Muscle layer of duodenum (tissue), 2 donors: ENCODE measurements at regions not wholly inside any gene's neighbourhood (a gene's known extent, or its start where the extent isn't known, plus 50 kb on each side); places are given as distances from the start of the nearest gene placed in this dataset.

Source experiments
- H3K27ac ChIP-seq: one replicate; pipeline ENCODE4 v1.7.0; 2013; ENCODE audit warnings: mild to moderate bottlenecking, low read length
- H3K27me3 ChIP-seq: one replicate; pipeline ENCODE4 v1.7.0; 2013; ENCODE audit warnings: low read depth, mild to moderate bottlenecking, control low read depth, low read length
- H3K36me3 ChIP-seq, 2 donors: one replicate each; pipeline ENCODE4 v1.7.0; 2013; ENCODE audit warnings: low read length in 2 of 2, control low read depth in 1 of 2, mild to moderate bottlenecking in 1 of 2; ENCODE audit not compliant: insufficient read depth in 2 of 2, control insufficient read depth in 1 of 2
- H3K4me1 ChIP-seq, 2 donors: one replicate each; pipeline ENCODE4 v1.7.0; 2013; ENCODE audit warnings: low read length in 2 of 2, mild to moderate bottlenecking in 2 of 2, control low read depth in 1 of 2, moderate library complexity in 1 of 2; ENCODE audit not compliant: insufficient read depth in 2 of 2, control insufficient read depth in 1 of 2
- H3K4me3 ChIP-seq, 2 donors: one replicate each; pipeline ENCODE4 v1.7.0; 2013; ENCODE audit warnings: low read length in 2 of 2, low read depth in 1 of 2, mild to moderate bottlenecking in 1 of 2
- H3K9me3 ChIP-seq, 2 donors: one replicate each; pipeline ENCODE4 v1.7.0; 2013; ENCODE audit warnings: low read length in 2 of 2, control low read depth in 1 of 2, mild to moderate bottlenecking in 1 of 2; ENCODE audit not compliant: control insufficient read depth in 1 of 2
- donor health status: healthy.

DNA sequence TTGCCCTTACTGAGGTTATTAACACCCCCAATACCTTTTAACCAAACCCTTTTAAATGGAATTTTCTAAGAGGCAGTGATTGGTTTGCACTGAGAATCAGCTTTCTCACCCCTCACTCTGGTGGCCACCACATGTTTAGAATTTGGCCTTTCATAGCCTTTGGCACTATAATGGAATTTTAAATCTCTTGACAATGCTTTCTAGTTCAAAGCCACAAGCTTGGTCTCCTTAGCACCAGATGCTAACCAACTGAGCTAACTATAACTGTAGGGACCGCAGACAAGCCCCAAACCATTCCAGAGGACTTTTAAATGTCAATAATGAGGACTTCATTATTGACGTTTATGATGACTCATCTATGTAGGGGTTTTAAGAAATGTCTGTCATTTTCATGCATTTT, 238.7 kb upstream of the SNX7 start:
- H3K27ac ChIP-seq = no peak overlapping the region
- no peaks in the 10 kb centered on the region for H3K36me3 ChIP-seq
- H3K27me3 ChIP-seq = no peaks in the 10 kb centered on the region
- H3K9me3 ChIP-seq = no peaks in the 10 kb centered on the region
- no peaks in the 10 kb centered on the region for H3K4me1 ChIP-seq
- H3K4me3 ChIP-seq = no peak overlapping the region

DNA sequence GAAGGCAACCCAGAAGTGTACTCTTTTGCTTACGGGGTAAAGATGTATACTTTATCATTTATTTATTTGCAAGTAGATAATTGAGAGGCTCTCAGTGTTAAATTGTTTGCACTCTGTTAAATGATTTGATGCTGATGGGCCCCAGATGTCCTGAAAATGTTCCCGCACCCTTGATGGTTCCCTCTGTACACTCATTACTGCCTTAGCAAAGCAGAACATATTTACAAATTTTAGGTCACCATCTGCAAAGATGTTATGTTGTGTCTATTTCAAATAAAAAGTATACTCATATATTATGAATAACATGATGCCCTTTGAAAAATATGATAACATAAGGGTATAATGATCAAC, 240.5 kb upstream of the SNX7 start:
- Histone ChIP-seq H3K9me3 (no peaks in the 10 kb centered on the region), H3K4me3 (no peak overlapping the region), H3K27ac (no peak overlapping the region), H3K27me3 (no peaks in the 10 kb centered on the region), H3K4me1 (no peaks in the 10 kb centered on the region), H3K36me3 (no peaks in the 10 kb centered on the region)

DNA sequence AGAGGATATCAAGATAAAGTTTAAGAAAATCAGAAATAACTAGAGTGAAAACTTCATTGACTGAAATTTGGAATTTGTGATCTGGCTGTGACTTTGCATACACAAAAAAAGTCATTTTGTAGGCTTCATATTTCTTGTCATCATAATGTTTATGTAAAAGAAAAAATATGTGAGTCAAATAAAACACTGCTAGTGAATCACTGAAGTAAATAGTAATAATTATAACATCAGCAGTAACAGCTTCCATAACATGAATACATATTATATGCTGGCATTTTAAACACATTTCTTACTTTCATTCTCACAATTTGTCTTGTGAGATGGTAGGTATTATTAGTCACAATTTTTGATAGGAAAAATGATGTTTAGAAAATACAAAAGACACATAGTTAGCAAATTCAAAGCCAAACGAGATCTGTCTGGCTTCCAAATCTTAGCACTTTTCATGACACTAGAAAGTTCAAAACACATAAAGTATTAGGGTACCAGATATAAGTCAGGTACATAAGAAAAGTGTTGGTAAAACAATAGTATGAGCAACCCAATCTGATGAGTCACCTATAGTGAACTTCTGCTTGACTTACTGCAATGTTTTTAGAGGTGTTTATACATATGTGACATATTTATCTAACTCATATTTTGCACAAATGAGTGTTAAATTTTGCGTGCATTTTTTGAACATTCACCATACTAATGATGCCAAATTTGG, 241.0 kb upstream of the SNX7 start:
- no peaks in the 10 kb centered on the region for H3K9me3 ChIP-seq
- H3K36me3 ChIP-seq = no peaks in the 10 kb centered on the region
- H3K27ac ChIP-seq = no peak overlapping the region
- no peaks in the 10 kb centered on the region for H3K27me3 ChIP-seq
- no peak overlapping the region for H3K4me3 ChIP-seq
- H3K4me1 ChIP-seq = no peaks in the 10 kb centered on the region

DNA sequence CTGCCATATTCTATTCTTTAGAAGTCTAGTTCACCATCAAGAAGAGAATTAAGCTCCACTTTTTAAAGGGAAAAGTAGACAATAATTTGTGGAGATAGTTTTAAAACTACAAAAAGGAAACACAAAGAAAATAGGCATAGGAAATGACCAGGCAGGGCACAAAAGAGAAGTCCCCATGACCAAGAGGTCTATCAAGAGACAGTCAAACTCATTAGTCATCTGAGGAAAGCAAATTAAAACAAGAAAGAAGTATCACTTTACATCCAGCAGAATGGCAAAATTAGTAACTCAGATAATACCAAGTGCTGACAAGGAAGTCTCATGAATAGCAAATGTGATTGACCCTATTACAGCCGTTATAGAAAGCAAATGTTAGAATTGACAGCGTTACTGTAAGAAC, 243.7 kb upstream of the SNX7 start:
- Histone ChIP-seq H3K27me3 (no peaks in the 10 kb centered on the region), H3K4me3 (no peak overlapping the region), H3K9me3 (peaks cover 0 to 5% of the 10 kb centered on the region in 2 donors), H3K4me1 (no peaks in the 10 kb centered on the region), H3K27ac (no peak overlapping the region), H3K36me3 (no peaks in the 10 kb centered on the region)

DNA sequence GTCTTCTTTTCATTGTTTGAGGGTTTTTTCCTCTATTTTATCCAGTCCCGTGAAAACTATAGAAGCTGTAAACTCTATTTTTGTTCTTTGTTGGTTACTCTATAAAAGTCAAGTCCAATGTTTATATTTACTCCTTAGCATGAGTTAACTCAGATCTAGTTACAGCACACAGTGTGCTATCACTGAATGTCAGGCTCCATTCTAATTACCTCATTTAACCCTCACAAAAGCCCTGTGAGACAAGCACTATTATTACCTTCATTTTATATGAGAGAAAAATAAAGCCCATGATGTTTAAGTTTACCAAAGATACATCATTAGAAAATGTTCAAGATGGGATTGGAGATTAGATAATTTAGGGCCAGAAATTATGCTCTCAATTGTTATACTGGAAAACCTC, 251.4 kb upstream of the SNX7 start:
- H3K9me3 ChIP-seq = peaks cover 0 to 5% of the 10 kb centered on the region in 2 donors
- no peak overlapping the region for H3K27ac ChIP-seq
- no peaks in the 10 kb centered on the region for H3K36me3 ChIP-seq
- H3K4me3 ChIP-seq = no peak overlapping the region
- no peaks in the 10 kb centered on the region for H3K4me1 ChIP-seq
- H3K27me3 ChIP-seq = no peaks in the 10 kb centered on the region

DNA sequence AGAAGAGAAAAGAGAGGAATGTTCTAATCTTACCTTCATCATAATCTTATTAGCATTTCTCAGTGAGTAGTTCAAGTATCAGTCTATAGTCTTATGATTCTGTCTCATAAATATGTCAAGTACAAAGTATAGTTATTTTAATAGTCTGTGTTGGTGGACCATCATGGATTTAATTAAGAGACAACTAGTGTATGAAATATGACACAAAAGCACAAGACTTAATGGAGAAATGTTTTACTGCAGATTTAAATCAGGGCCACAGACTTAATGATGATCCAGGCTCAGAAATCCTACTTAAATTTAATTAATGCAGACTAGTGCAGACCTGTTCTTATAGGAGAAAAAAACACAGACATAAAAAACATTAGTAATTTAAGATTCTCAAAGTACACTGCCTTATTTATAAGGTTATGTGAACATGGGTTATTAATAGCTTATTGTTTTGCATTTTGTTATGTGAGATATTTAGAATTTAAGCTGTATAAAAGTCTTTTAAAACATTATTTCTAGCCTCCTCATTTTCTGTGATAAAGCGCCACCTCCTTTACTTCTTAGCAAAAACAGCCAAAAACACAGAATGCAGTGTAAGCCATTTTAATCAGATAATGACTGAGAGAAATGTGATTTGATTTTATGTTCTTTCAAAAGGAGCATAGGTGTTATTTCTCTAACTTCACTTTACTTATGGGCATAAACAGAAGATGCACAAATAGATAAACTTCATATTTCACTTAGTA, 255.0 kb upstream of the SNX7 start:
- Histone ChIP-seq H3K27ac (no peak overlapping the region), H3K4me1 (no peaks in the 10 kb centered on the region), H3K27me3 (no peaks in the 10 kb centered on the region), H3K36me3 (no peaks in the 10 kb centered on the region), H3K4me3 (no peak overlapping the region), H3K9me3 (no peaks in the 10 kb centered on the region)

DNA sequence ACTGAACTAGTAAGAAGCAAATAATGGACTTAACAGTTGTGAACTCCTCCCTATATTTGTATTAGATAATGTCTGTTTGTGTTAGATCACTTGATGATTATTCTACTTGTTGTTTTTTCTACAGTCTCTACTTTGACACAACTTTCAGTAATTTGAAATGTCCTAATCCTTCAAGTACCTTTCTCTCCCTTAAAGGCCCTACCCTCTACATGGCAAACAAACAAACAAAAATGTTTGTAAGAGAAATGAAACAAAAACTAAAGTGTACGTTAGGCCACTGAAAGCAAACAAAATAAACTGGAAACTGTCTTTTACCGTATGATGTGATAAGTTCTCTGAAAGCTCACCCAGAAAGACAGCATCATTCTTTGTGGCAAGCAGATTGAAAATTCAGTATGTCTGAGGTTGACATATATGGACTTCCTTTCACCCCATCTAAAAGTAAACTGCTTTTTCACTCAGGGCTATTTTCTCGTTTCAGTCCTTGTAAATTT, 255.9 kb upstream of the SNX7 start:
- Histone ChIP-seq H3K4me1 (no peaks in the 10 kb centered on the region), H3K27ac (no peak overlapping the region), H3K9me3 (no peaks in the 10 kb centered on the region), H3K27me3 (no peaks in the 10 kb centered on the region), H3K4me3 (no peak overlapping the region), H3K36me3 (no peaks in the 10 kb centered on the region)

DNA sequence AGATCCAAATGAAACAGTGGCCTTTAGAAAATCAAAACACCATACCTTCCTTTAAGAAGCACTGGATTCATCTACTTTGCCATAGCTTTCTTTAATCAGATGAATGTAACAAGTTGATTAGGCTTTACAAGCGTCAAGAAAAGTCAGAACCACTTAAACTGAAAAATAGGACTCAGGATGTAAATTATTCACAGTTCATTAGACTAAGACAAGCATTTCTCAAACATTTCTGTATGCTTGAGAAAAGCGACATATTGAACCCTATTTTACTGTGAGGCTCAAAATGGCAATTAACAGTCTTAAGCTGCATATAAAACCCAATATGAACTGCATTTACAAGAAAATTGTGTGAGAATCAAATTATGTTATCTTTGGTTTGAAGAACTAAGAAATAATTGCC, 256.7 kb upstream of the SNX7 start:
- no peaks in the 10 kb centered on the region for H3K36me3 ChIP-seq
- H3K4me3 ChIP-seq = no peak overlapping the region

DNA sequence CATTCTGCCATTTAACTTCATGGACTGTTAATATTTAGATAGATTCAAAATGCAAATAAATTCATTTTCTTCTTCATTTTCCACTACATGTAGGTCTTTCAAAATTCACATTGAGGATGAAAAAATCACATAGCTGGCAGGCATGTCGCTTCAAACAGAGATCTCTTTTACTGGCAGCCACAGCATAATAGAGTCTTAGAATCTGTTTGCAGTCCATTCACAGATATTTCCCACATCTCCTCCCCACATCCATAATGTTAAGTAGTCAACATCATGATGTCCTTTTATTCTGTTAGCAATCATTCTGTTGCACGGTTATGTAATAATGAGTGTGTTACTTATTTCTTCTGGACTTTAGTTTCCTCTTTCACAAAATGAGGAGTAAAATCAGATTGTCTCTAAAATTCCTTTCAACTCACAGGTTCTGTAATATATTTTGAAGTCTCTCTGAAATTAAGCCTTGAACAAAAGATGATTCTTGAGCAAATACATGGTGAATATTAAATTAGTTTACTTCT, 257.5 kb upstream of the SNX7 start:
- Histone ChIP-seq H3K27ac (no peak overlapping the region), H3K36me3 (no peaks in the 10 kb centered on the region), H3K27me3 (no peaks in the 10 kb centered on the region), H3K4me3 (no peak overlapping the region), H3K4me1 (no peaks in the 10 kb centered on the region), H3K9me3 (no peaks in the 10 kb centered on the region)

More for the DNA sequence above, 256.7 kb upstream of the SNX7 start:
- Histone ChIP-seq H3K4me1 (no peaks in the 10 kb centered on the region), H3K27ac (no peak overlapping the region), H3K9me3 (no peaks in the 10 kb centered on the region), H3K27me3 (no peaks in the 10 kb centered on the region)

DNA sequence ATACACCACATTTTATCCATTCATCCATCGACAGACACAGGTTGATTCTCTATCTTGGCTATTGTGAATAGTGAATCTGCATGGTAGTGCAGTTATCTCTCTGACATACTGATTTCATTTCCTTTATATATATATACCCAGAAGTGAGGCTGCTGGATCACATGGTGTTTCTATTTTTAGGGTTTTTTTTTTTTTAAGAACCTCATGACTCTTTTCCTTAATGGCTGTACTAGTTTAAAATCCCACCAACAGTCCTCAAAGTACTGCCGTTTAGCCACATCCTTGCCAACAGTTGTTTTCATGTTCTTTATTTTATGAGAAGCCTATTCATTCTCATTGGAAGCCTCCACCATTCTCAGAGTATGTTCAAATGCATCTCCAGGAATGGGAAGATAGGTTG, 258.7 kb upstream of the SNX7 start:
- H3K36me3 ChIP-seq = no peaks in the 10 kb centered on the region
- no peaks in the 10 kb centered on the region for H3K4me1 ChIP-seq
- H3K9me3 ChIP-seq = no peaks in the 10 kb centered on the region
- H3K4me3 ChIP-seq = no peak overlapping the region
- no peaks in the 10 kb centered on the region for H3K27me3 ChIP-seq
- H3K27ac ChIP-seq = no peak overlapping the region

DNA sequence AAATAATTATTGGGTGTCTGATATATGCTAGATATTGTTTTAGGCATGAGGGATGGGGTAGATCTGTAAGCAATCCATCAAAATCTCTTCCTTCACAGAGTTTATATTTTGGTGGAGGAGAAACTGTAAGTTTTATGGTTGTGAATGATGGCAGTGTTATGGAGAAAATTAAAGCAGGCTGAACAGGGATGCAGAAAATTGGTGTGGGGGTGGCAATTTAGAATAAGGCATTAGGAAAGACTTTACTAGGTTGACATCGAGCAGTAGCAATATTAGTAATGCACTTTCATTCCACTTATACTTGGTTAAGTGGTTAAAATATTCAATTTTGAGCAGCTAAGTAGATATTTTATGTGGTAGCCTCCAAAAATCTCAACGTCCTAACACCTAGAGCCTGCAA, 261.1 kb upstream of the SNX7 start:
- H3K36me3 ChIP-seq = no peaks in the 10 kb centered on the region
- H3K4me3 ChIP-seq = no peak overlapping the region
- H3K27ac ChIP-seq = no peak overlapping the region
- H3K27me3 ChIP-seq = no peaks in the 10 kb centered on the region
- H3K9me3 ChIP-seq = no peaks in the 10 kb centered on the region
- H3K4me1 ChIP-seq = no peaks in the 10 kb centered on the region
